ENCODE measurements at regions not wholly inside any gene's neighbourhood (a gene's known extent, or its start where the extent isn't known, plus 50 kb on each side); places are given as distances from the start of the nearest gene placed in this dataset.
"Not testable (repeated sequence)": the region's sequence is repeated elsewhere in the genome, so short reads cannot be mapped to it uniquely, and the experiment has no call there.

DNA sequence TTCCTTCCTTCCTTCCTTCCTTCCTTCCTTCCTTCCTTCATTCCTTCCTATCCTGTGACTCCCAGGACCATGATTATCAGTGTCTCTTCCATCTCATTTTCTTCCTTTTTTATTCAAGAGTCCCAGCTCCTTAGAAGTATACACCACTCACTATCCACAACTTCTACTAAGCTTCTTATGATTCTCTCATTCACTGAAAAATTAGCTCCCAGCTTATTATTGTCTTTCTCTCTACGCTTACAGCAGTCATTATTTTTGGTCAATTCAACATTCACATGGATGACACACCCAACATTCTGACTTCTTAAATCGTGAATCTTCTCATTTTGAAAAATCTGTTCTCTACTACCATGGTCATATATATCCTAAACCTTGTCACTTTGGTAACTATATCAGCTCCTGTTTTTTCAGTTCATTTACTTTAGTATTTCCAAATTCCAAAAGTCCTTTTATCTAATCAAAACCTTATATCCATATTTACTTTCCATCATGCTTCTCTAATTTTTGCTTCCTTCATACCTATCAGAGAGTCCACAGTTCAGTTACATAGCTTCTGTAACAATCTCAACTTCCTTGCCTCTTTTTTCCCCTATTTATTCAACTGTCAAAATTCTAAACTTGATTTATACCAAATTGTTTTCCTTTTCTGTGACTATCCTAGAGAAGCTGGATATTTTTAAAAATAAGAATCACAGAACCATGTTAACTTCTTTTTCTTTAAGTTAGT, 677.5 kb downstream of the RAPGEF2 start:
- no peaks in the 10 kb centered on the region for H3K9me3 Mint-ChIP-seq
- DNase-seq (ENCODE audit: low read depth, low spot score), result no peak
- H3K27me3 Mint-ChIP-seq (ENCODE audit: low read depth), result no peaks in the 10 kb centered on the region
- TF ChIP-seq CTCF (conservative IDR thresholded peaks at IDR 0.05), result no peak
- H3K4me1 Mint-ChIP-seq, result no peaks in the 10 kb centered on the region
- H3K4me3 Mint-ChIP-seq, result no peak overlapping the region
- no peaks in the 10 kb centered on the region for H3K36me3 Mint-ChIP-seq (ENCODE audit: low read depth)
- no peak overlapping the region for H3K27ac Mint-ChIP-seq (ENCODE audit: unreplicated experiment)

GRCh38 chr4:159787901-159788300, 685.0 kb downstream of the RAPGEF2 start:
- no peak overlapping the region for H3K4me3 Mint-ChIP-seq

GRCh38 chr4:159791334-159791733, 688.5 kb downstream of the RAPGEF2 start:
- H3K9me3 Mint-ChIP-seq, result peaks cover 7% of the 10 kb centered on the region
- DNase-seq (ENCODE audit: low read depth, low spot score), result no peak
- H3K4me1 Mint-ChIP-seq, result peaks cover 11% of the 10 kb centered on the region
- no peak overlapping the region for H3K27ac Mint-ChIP-seq (ENCODE audit: unreplicated experiment)
- no peak overlapping the region for H3K4me3 Mint-ChIP-seq
- no peaks in the 10 kb centered on the region for H3K36me3 Mint-ChIP-seq (ENCODE audit: low read depth)
- no peak for TF ChIP-seq CTCF (conservative IDR thresholded peaks at IDR 0.05)
- H3K27me3 Mint-ChIP-seq (ENCODE audit: low read depth), result no peaks in the 10 kb centered on the region

More at GRCh38 chr4:159787901-159788300, 685.0 kb downstream of the RAPGEF2 start:
- H3K27ac Mint-ChIP-seq (ENCODE audit: unreplicated experiment), result no peak overlapping the region
- H3K4me1 Mint-ChIP-seq, result peaks cover 6% of the 10 kb centered on the region
- TF ChIP-seq CTCF (conservative IDR thresholded peaks at IDR 0.05), result no peak
- DNase-seq (ENCODE audit: low read depth, low spot score), result no peak
- no peaks in the 10 kb centered on the region for H3K27me3 Mint-ChIP-seq (ENCODE audit: low read depth)
- H3K36me3 Mint-ChIP-seq (ENCODE audit: low read depth), result no peaks in the 10 kb centered on the region
- H3K9me3 Mint-ChIP-seq, result peaks cover 5% of the 10 kb centered on the region

- H3K27ac Mint-ChIP-seq (ENCODE audit: unreplicated experiment); H3K9me3 Mint-ChIP-seq; DNase-seq (ENCODE audit: low read depth, low spot score); H3K36me3 Mint-ChIP-seq (ENCODE audit: low read depth); H3K27me3 Mint-ChIP-seq (ENCODE audit: low read depth); H3K4me1 Mint-ChIP-seq; H3K4me3 Mint-ChIP-seq: not testable (repeated sequence)
Measured at GRCh38 chr4:159804592-159804991, 701.7 kb downstream of the RAPGEF2 start.

DNA sequence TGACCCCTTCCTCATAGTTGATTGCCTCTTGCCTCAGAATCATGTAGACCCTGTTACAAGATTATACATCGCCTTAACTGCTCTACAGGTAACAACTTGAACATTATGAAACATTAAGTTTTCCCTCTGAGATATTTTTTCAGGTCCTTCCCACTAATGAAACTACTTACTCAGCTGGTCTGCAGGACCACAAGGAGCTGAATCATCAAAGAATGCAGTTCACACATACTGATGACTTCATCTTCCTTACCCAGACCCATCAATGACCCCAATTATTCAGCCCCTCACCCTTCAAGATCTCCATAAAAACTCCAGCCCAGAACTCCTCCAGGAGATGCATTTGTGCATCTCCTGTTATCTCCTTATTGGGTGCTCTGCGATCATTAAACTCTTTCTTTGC, 720.9 kb downstream of the RAPGEF2 start:
- no peak for TF ChIP-seq CTCF (conservative IDR thresholded peaks at IDR 0.05)
- no peaks in the 10 kb centered on the region for H3K27me3 Mint-ChIP-seq (ENCODE audit: low read depth)
- H3K4me3 Mint-ChIP-seq, result no peak overlapping the region
- H3K36me3 Mint-ChIP-seq (ENCODE audit: low read depth), result peaks cover 3% of the 10 kb centered on the region
- no peak overlapping the region for H3K27ac Mint-ChIP-seq (ENCODE audit: unreplicated experiment)
- H3K9me3 Mint-ChIP-seq, result peaks cover 4% of the 10 kb centered on the region
- H3K4me1 Mint-ChIP-seq, result peaks cover 6% of the 10 kb centered on the region
- no peak for DNase-seq (ENCODE audit: low read depth, low spot score)

GRCh38 chr4:159828687-159829086, 725.8 kb downstream of the RAPGEF2 start:
- Mint-ChIP-seq H3K27ac (ENCODE audit: unreplicated experiment) (no peak overlapping the region), H3K9me3 (no peaks in the 10 kb centered on the region), H3K4me3 (no peak overlapping the region), H3K36me3 (ENCODE audit: low read depth) (no peaks in the 10 kb centered on the region), H3K4me1 (peaks cover 5% of the 10 kb centered on the region), H3K27me3 (ENCODE audit: low read depth) (no peaks in the 10 kb centered on the region)
- no peak for DNase-seq (ENCODE audit: low read depth, low spot score)
- TF ChIP-seq CTCF (conservative IDR thresholded peaks at IDR 0.05), result no peak

Measured in neural crest cell (in vitro differentiated cells).